ENCODE measurements at regions not wholly inside any gene's neighbourhood (a gene's known extent, or its start where the extent isn't known, plus 50 kb on each side); places are given as distances from the start of the nearest gene placed in this dataset.

DNA sequence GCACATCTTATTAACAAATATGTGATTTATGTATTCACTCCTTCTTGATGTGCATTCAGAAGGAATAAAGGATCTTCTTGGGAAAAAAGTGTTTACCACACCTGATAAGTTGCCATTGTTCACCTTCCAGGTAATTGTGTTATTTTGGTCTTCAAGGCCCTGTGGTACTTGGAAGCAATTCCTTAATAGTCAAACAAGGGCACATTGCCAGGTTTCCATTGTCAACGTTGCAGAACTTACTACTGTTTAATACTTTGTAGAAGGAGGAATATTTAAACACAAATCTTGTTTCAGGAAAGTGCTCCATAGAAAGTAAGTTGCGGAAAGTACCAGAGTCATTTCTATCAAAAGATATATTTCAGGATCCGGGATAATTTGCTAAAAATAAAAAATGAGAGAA lies 129.5 kb upstream of the SGK1 start:
- TF ChIP-seq, protein P1, sequence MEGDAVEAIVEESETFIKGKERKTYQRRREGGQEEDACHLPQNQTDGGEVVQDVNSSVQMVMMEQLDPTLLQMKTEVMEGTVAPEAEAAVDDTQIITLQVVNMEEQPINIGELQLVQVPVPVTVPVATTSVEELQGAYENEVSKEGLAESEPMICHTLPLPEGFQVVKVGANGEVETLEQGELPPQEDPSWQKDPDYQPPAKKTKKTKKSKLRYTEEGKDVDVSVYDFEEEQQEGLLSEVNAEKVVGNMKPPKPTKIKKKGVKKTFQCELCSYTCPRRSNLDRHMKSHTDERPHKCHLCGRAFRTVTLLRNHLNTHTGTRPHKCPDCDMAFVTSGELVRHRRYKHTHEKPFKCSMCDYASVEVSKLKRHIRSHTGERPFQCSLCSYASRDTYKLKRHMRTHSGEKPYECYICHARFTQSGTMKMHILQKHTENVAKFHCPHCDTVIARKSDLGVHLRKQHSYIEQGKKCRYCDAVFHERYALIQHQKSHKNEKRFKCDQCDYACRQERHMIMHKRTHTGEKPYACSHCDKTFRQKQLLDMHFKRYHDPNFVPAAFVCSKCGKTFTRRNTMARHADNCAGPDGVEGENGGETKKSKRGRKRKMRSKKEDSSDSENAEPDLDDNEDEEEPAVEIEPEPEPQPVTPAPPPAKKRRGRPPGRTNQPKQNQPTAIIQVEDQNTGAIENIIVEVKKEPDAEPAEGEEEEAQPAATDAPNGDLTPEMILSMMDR (IDR thresholded peaks at IDR 0.05) = no peak
- TF ChIP-seq POLR2A (IDR thresholded peaks at IDR 0.05) = no peak

All from right lobe of liver (tissue), 4 donors.